Natural killer cell (primary cell): ENCODE measurements at regions not wholly inside any gene's neighbourhood (a gene's known extent, or its start where the extent isn't known, plus 50 kb on each side); places are given as distances from the start of the nearest gene placed in this dataset.

Experiments used
- ATAC-seq, 3 donors: fragments of 150-1000 bp in 2 of 3; fragments of 200-7000 bp in 1 of 3; cut with Tn5 transposase; 1 replicate in 1 of 3; 2 replicates in 2 of 3; pipeline ENCODE4 v1.10.0; 2021; ENCODE audit warnings: mild to moderate bottlenecking in 2 of 3, moderate library complexity in 2 of 3
- DNase-seq, 2 donors: peaks; one replicate each; pipeline versions ENCODE4 v3.0.0 to v3.0.0-alpha.2; 2013 to 2021; ENCODE audit warnings: mixed read lengths in 1 of 2
- H3K27ac ChIP-seq: one replicate; pipeline ENCODE4 v1.5.1; 2013; ENCODE audit warnings: mild to moderate bottlenecking, low read length
- H3K27me3 ChIP-seq: one replicate; pipeline ENCODE4 v1.6.1; 2013; ENCODE audit warnings: low read length; ENCODE audit not compliant: control insufficient read depth, insufficient read depth
- H3K36me3 ChIP-seq: one replicate; pipeline ENCODE4 v1.6.1; 2013; ENCODE audit warnings: low read length; ENCODE audit not compliant: control insufficient read depth, insufficient read depth
- H3K4me1 ChIP-seq: one replicate; pipeline ENCODE4 v1.6.1; 2013; ENCODE audit warnings: low read length; ENCODE audit not compliant: control insufficient read depth, insufficient read depth
- H3K4me3 ChIP-seq: one replicate; pipeline ENCODE4 v1.5.1; 2013; ENCODE audit warnings: low read length
- H3K9me3 ChIP-seq: one replicate; pipeline ENCODE4 v1.6.1; 2013; ENCODE audit warnings: low read length; ENCODE audit not compliant: control insufficient read depth, insufficient read depth
- H3K27ac Mint-ChIP-seq, 2 donors: one replicate each; pipeline ENCODE4 v1.8.0; 2022; ENCODE audit warnings: mild to moderate bottlenecking in 2 of 2, mixed read lengths in 2 of 2, moderate library complexity in 1 of 2
- H3K27me3 Mint-ChIP-seq, 2 donors: one replicate each; pipeline ENCODE4 v1.8.0; 2022; ENCODE audit warnings: low read depth in 2 of 2, mixed read lengths in 2 of 2
- H3K36me3 Mint-ChIP-seq: one replicate; pipeline ENCODE4 v1.8.0; 2022; ENCODE audit warnings: mixed read lengths
- H3K4me1 Mint-ChIP-seq, 2 donors: one replicate each; pipeline ENCODE4 v1.8.0; 2022; ENCODE audit warnings: mixed read lengths in 2 of 2
- H3K4me3 Mint-ChIP-seq: one replicate; pipeline ENCODE4 v1.8.0; 2022; ENCODE audit warnings: mild to moderate bottlenecking, moderate library complexity, mixed read lengths
- H3K9me3 Mint-ChIP-seq, 2 donors: one replicate each; pipeline ENCODE4 v1.8.0; 2022; ENCODE audit warnings: mixed read lengths in 2 of 2
- WGBS: methylation state at CpG from one replicate; pipeline ENCODE4 v1.1.7; 2013; ENCODE audit warnings: missing lambda C conversion rate; ENCODE audit not compliant: insufficient coverage; 5-methylcytosine and 5-hydroxymethylcytosine counted together
- intact Hi-C: fragments of 100-400 bp; cut with micrococcal nuclease; formaldehyde crosslinking; loops from one replicate; pipeline ENCODE4 v1.14.2; 2022
- TF ChIP-seq, protein P1 (sequence below): fragments of 200-600 bp; IDR thresholded peaks from one replicate; pipeline ENCODE4 v1.8.0; 2022; ENCODE audit warnings: antibody characterized with exemption

DNA sequence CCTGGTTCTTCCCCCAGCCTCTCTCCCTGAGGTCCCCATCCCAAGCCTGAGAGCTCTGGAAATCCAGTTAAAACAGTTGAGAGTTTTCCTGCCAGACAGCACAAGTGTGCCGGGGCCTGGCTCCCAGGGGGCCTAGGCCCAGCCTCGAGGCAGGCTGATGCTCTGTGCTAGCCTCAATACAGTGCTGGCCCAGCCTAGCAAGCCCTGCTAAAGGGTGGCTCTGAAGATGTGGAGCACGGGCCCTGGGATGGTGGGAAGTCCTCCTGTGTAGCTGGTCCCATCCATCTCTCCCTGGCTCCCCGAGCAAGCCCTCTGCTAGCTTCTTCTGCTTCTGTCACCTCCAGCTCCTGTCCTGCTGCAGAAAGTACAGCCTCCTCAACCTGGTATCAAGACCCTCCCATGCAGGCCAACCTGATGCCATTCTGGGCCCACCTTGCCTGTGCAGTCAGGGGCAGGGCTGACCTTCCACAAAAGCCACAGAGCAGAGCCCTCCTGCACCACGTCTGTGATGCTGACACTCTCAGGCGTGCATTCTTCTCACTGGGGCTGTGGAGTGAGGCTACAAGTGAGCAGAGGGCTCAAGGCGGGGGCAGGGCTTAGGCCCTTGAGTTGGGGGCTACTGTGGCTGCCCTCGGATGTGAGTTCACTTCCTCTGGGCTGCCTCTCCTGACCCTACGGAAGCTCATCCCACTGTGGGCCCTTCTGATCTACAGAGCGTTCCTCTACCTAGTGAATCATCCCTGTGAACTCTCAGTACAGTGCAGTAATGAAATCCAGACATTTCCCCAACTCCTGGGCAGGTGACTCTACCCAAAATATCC is 60.1 kb upstream of the LAPTM4A start:
- Histone ChIP-seq H3K27me3 (no peaks in the 10 kb centered on the region), H3K9me3 (no peaks in the 10 kb centered on the region), H3K4me3 (no peak overlapping the region), H3K4me1 (peaks cover 3% of the 10 kb centered on the region), H3K36me3 (no peaks in the 10 kb centered on the region), H3K27ac (no peak overlapping the region)
- H3K27me3 Mint-ChIP-seq = peaks cover 7 to 30% of the 10 kb centered on the region in 2 donors
- H3K4me1 Mint-ChIP-seq = peaks cover 0 to 5% of the 10 kb centered on the region in 2 donors
- no peaks in the 10 kb centered on the region for H3K9me3 Mint-ChIP-seq
- 79% methylated on average over 10 of the region's 10 CpGs for WGBS
- intact Hi-C loops = no loop called here
- DNase-seq (no peak), ATAC-seq (no peak)
- TF ChIP-seq, protein P1, sequence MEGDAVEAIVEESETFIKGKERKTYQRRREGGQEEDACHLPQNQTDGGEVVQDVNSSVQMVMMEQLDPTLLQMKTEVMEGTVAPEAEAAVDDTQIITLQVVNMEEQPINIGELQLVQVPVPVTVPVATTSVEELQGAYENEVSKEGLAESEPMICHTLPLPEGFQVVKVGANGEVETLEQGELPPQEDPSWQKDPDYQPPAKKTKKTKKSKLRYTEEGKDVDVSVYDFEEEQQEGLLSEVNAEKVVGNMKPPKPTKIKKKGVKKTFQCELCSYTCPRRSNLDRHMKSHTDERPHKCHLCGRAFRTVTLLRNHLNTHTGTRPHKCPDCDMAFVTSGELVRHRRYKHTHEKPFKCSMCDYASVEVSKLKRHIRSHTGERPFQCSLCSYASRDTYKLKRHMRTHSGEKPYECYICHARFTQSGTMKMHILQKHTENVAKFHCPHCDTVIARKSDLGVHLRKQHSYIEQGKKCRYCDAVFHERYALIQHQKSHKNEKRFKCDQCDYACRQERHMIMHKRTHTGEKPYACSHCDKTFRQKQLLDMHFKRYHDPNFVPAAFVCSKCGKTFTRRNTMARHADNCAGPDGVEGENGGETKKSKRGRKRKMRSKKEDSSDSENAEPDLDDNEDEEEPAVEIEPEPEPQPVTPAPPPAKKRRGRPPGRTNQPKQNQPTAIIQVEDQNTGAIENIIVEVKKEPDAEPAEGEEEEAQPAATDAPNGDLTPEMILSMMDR = no peak
- no peak overlapping the region for H3K4me3 Mint-ChIP-seq
- no peaks in the 10 kb centered on the region for H3K36me3 Mint-ChIP-seq
- no peak overlapping the region for H3K27ac Mint-ChIP-seq

DNA sequence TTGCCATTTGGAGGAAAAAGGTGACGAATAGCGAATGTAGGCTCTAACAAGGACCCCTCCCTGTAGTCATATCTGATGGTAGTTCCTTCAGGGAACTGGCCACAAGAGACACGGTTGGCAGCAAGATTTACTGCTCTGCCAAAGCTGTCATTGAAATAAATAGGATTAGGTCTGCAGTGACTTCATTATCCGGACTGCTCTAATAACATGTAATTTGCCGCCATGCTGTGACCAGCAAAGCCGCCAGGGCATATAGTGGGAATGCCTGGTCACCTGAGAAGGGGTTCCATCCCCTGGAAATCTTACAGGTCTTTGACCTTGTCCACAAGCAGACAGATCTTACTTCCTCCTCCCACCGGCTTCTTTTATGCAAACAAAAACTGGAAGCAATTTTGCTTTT is 59.4 kb upstream of the LAPTM4A start:
- Mint-ChIP-seq H3K9me3 (no peaks in the 10 kb centered on the region), H3K36me3 (no peaks in the 10 kb centered on the region), H3K27me3 (peaks cover 7 to 36% of the 10 kb centered on the region in 2 donors), H3K4me3 (no peak overlapping the region), H3K27ac (no peak overlapping the region), H3K4me1 (peaks cover 0 to 5% of the 10 kb centered on the region in 2 donors)
- ATAC-seq (no peak), DNase-seq (no peak)
- Histone ChIP-seq H3K4me3 (no peak overlapping the region), H3K27ac (no peak overlapping the region), H3K36me3 (no peaks in the 10 kb centered on the region), H3K9me3 (no peaks in the 10 kb centered on the region), H3K27me3 (no peaks in the 10 kb centered on the region), H3K4me1 (peaks cover 3% of the 10 kb centered on the region)
- intact Hi-C loops = no loop called here
- WGBS = 79% methylated on average over 7 of the region's 7 CpGs
- TF ChIP-seq, protein P1 = no peak

DNA sequence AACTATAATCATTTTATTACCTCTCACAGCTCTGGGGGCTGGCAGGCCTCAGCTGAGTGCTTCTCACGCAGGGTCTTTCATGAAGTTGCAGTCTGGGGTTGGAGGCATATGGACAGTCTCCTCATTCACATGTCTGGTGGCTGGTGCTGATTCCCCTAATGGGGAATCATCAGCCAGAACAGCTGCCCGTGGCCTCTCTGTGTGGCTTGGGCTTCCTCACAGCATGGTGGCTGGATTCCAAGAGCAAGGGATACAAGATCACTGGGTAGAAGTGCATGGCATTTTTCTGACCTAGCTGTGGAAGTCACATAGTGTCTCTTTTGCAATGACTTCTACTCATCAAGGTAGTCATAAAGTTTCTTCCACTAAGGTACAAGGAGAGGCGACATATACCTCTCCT is 59.0 kb upstream of the LAPTM4A start:
- Histone ChIP-seq H3K4me1 (peaks cover 3% of the 10 kb centered on the region), H3K4me3 (no peak overlapping the region), H3K36me3 (no peaks in the 10 kb centered on the region), H3K27me3 (no peaks in the 10 kb centered on the region), H3K27ac (no peak overlapping the region), H3K9me3 (no peaks in the 10 kb centered on the region)
- intact Hi-C loops = no loop called here
- ATAC-seq = no peak
- no peak for DNase-seq
- no peaks in the 10 kb centered on the region for H3K9me3 Mint-ChIP-seq
- TF ChIP-seq, protein P1 = no peak
- H3K27ac Mint-ChIP-seq = no peak overlapping the region
- H3K4me3 Mint-ChIP-seq = no peak overlapping the region
- H3K36me3 Mint-ChIP-seq = no peaks in the 10 kb centered on the region
- peaks cover 0 to 5% of the 10 kb centered on the region in 2 donors for H3K4me1 Mint-ChIP-seq
- peaks cover 9 to 41% of the 10 kb centered on the region in 2 donors for H3K27me3 Mint-ChIP-seq
- 88% methylated on average over 3 of the region's 3 CpGs for WGBS
